Colonic mucosa (tissue), 4 donors: ENCODE measurements at regions not wholly inside any gene's neighbourhood (a gene's known extent, or its start where the extent isn't known, plus 50 kb on each side); places are given as distances from the start of the nearest gene placed in this dataset.
A peak's percentile ranks its signal among the peaks of the same experiment; 100 is the strongest.
"Not testable (repeated sequence)": the region's sequence is repeated elsewhere in the genome, so short reads cannot be mapped to it uniquely, and the experiment has no call there.

Experiments used
- DNase-seq: peaks from one replicate; pipeline ENCODE4 v3.0.0-alpha.2; 2020
- H3K27ac ChIP-seq: fragments of 200-600 bp; one replicate; pipeline ENCODE4 v1.8.0; 2021
- H3K27me3 ChIP-seq: fragments of 200-600 bp; one replicate; pipeline ENCODE4 v1.8.0; 2021
- H3K36me3 ChIP-seq: fragments of 200-600 bp; one replicate; pipeline ENCODE4 v1.8.0; 2021
- H3K4me1 ChIP-seq: fragments of 200-600 bp; one replicate; pipeline ENCODE4 v1.8.0; 2021; ENCODE audit warnings: mild to moderate bottlenecking
- H3K4me3 ChIP-seq: fragments of 200-600 bp; one replicate; pipeline ENCODE4 v1.8.0; 2021
- H3K9ac ChIP-seq, 2 donors: one replicate each; pipeline ENCODE4 v1.7.0; 2013; ENCODE audit warnings: control low read depth in 2 of 2, low read depth in 2 of 2, low read length in 2 of 2
- H3K9me3 ChIP-seq: fragments of 200-600 bp; one replicate; pipeline ENCODE4 v1.8.0; 2021
- intact Hi-C: fragments of 100-400 bp; cut with DNase I; formaldehyde crosslinking; loops from one replicate; pipeline ENCODE4 v1.14.1; 2022
- TF ChIP-seq, protein P1 (sequence below): fragments of 200-600 bp; IDR thresholded peaks from one replicate; pipeline ENCODE4 v1.8.0; 2022; ENCODE audit warnings: antibody characterized with exemption, mild to moderate bottlenecking
- donor health status: healthy.
- donor health status: DM: no; HTN: no; CAD: no.
- donor health status: DM: no; HTN: no; CAD: no.

DNA sequence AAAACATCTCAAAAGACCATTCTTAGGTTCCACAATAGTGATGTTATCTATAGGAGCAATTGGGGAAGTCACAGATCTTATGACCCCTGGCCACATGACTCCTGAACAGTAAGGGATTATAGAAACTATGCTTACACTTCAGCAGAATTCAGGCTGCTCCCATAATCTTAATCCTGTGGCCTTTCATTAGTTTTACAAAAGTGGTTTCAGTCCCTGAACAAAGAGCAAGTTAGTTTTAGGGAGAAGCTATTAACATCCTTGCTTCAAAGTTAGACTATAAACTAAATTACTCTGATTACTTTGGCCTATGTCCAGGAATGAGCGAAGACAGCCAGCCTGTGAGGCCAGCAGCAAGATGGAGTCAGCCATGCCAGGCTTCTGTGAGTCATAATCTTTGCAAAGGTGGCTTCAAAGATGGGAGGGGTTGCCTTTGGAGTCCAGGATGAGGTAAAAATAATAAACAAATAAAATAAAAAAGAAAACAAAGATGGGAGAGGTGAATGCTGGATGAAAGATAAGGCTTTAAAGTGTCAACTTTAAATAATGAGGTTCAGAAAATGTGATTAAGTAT is 168.7 kb upstream of the NDUFV2 start:
- H3K27ac ChIP-seq, result no peak overlapping the region
- DNase-seq, result peak; percentile 25
- H3K4me3 ChIP-seq, result no peak overlapping the region
- no peaks in the 10 kb centered on the region for H3K9me3 ChIP-seq
- no peaks in the 10 kb centered on the region for H3K36me3 ChIP-seq
- TF ChIP-seq, protein P1, sequence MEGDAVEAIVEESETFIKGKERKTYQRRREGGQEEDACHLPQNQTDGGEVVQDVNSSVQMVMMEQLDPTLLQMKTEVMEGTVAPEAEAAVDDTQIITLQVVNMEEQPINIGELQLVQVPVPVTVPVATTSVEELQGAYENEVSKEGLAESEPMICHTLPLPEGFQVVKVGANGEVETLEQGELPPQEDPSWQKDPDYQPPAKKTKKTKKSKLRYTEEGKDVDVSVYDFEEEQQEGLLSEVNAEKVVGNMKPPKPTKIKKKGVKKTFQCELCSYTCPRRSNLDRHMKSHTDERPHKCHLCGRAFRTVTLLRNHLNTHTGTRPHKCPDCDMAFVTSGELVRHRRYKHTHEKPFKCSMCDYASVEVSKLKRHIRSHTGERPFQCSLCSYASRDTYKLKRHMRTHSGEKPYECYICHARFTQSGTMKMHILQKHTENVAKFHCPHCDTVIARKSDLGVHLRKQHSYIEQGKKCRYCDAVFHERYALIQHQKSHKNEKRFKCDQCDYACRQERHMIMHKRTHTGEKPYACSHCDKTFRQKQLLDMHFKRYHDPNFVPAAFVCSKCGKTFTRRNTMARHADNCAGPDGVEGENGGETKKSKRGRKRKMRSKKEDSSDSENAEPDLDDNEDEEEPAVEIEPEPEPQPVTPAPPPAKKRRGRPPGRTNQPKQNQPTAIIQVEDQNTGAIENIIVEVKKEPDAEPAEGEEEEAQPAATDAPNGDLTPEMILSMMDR, result no peak
- intact Hi-C loops, result no loop called here
- H3K4me1 ChIP-seq, result no peaks in the 10 kb centered on the region
- no peaks in the 10 kb centered on the region for H3K27me3 ChIP-seq
- H3K9ac ChIP-seq, result no peak overlapping the region

DNA sequence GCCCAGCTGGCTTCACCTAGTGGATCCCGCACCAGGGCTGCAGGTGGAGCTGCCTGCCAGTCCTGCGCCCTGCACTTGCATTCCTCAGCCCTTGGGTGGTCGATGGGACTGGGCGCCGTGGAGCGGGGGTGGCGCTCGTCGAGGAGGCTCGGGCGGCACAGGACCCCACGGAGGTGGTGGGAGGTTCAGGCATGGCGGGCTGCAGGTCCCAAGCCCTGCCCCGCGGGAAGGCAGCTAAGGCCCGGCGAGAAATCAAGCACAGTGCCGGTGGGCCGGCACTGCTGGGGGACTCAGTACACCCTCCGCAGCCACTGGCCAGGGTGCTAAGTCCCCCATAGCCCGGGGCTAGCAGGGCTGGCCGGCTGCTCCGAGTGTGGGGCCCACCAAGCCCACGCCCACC is 167.2 kb upstream of the NDUFV2 start:
- H3K27me3 ChIP-seq, intact Hi-C loops, DNase-seq: not testable (repeated sequence)

DNA sequence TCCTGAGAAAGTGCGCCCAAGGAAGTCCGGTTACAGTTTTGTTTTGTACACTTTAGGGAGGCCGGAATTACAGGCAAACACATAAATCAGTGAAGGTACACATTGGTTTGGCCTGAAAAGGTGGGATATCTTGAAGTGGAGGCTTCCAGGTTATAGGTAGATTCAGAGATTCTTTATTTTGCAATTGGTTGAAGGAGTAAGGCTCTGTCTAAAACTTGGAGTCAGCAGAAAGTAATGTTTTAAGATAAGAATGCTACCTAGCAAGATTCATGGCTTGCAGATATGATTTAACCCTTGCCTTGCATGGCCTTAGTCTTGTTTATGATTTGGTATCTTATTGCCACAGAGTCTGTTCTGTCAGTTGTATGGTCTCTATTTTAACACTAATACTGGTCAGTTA is 165.9 kb upstream of the NDUFV2 start:
- Histone ChIP-seq H3K27ac (no peak overlapping the region), H3K4me1 (no peaks in the 10 kb centered on the region), H3K9me3 (no peaks in the 10 kb centered on the region), H3K36me3 (no peaks in the 10 kb centered on the region), H3K27me3 (no peaks in the 10 kb centered on the region), H3K4me3 (no peak overlapping the region), H3K9ac (no peak overlapping the region)
- TF ChIP-seq, protein P1, result no peak
- no peak for DNase-seq
- intact Hi-C loops, result no loop called here

More for the DNA sequence above, 167.2 kb upstream of the NDUFV2 start:
- H3K4me3 ChIP-seq, H3K36me3 ChIP-seq, H3K9ac ChIP-seq, H3K4me1 ChIP-seq, H3K9me3 ChIP-seq, H3K27ac ChIP-seq: not testable (repeated sequence)

DNA sequence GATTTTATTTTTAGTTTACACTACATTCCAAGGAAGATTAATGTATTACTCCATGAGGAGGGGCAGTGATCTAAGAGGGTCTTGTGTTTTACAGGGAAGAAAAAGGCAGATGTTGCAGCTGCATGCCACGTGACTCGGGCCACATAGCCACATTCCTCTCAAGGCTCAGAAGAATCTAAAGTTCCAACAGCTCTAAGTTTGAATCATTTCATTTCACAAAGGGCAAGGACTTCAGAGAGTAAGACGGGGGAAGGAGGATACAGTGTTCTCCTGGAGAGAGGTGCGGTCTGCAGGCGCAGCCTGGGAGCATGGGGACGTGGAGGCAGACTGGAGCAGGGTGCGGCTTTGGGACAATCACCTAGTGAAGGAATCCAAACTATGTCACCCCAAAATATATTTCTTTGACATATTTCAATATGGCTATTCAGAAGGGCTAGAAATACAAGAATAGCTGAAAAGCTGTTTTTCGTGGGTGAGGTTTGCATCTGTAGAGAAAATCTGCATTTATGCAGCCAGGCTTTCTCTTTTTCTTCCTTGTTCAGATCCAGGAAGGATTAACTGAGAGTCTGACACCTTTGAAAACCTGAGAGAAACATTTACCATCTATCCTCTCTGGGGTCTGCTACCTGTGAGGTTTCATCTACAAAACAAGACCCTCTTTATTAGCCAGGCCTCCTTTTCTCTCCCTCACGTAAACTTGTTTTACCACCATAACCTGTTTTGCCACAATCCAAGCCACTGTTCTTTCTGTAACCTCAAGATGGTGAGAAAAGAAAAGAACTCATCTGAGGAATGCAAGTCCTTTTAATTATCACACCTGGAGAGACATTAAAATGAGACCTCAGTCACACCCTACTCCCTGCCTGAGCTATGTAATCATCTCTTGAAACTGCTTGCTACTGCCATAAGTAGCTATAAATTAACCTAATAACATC is 165.1 kb upstream of the NDUFV2 start:
- no peaks in the 10 kb centered on the region for H3K27me3 ChIP-seq
- no peak overlapping the region for H3K27ac ChIP-seq
- TF ChIP-seq, protein P1, result no peak
- intact Hi-C loops, result no loop called here
- H3K9ac ChIP-seq, result no peak overlapping the region
- no peaks in the 10 kb centered on the region for H3K9me3 ChIP-seq
- H3K36me3 ChIP-seq, result no peaks in the 10 kb centered on the region
- H3K4me3 ChIP-seq, result no peak overlapping the region
- no peak for DNase-seq
- no peaks in the 10 kb centered on the region for H3K4me1 ChIP-seq

DNA sequence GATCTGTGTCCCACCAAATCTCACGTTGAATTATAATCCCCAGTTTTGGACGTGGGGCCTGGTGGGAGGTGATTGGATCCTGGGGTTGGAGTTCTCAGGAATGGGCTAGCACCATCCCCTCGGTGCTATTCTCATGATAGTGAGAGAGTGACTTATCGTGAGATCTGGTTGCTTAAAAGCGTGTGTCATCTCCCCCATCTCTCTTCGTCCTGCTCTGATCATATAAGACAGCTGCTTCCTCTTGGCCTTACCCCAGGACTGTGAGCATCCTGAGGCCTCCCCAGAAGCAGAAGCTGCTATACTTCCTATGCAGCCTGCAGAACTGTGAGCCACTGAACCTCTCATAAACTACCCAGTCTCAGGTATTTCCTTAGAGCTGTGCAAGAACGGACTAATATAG is 163.7 kb upstream of the NDUFV2 start:
- no peak overlapping the region for H3K27ac ChIP-seq
- H3K9me3 ChIP-seq, result no peaks in the 10 kb centered on the region
- TF ChIP-seq, protein P1, result no peak
- H3K4me1 ChIP-seq, result no peaks in the 10 kb centered on the region
- no peak overlapping the region for H3K4me3 ChIP-seq
- intact Hi-C loops, result no loop called here
- no peaks in the 10 kb centered on the region for H3K36me3 ChIP-seq
- H3K27me3 ChIP-seq, result no peaks in the 10 kb centered on the region
- H3K9ac ChIP-seq, result no peak overlapping the region
- DNase-seq, result no peak
